Body of pancreas (tissue), 4 donors: ENCODE measurements at regions not wholly inside any gene's neighbourhood (a gene's known extent, or its start where the extent isn't known, plus 50 kb on each side); places are given as distances from the start of the nearest gene placed in this dataset.

Experiments
- ATAC-seq: fragments of 150-250 bp; one replicate; pipeline ENCODE4 v1.9.1; 2016
- DNase-seq, 4 donors: peaks; one replicate each; pipeline ENCODE4 v3.0.0-alpha.2; 2019
- H3K27ac ChIP-seq, 4 donors: fragments of 200-600 bp; sonication (generic); 1 replicate in 3 of 4; 2 replicates in 1 of 4; pipeline versions ENCODE4 v1.5.1 to v1.6.1; 2016 to 2019; ENCODE audit warnings: mild to moderate bottlenecking in 1 of 4, mixed read lengths in 1 of 4, moderate library complexity in 1 of 4
- H3K27me3 ChIP-seq, 2 donors: fragments of 200-600 bp; sonication (generic); one replicate each; pipeline ENCODE4 v1.6.0; 2016; ENCODE audit warnings: mild to moderate bottlenecking in 1 of 2
- H3K36me3 ChIP-seq, 2 donors: fragments of 200-600 bp; sonication (generic); replicated peaks in 1 of 2; 2 replicates each; pipeline ENCODE4 v1.5.1; 2016; ENCODE audit warnings: low read depth in 2 of 2; ENCODE audit not compliant: insufficient read depth in 1 of 2
- H3K4me1 ChIP-seq: fragments of 200-600 bp; sonication (generic); one replicate; pipeline ENCODE4 v1.6.0; 2016
- H3K4me3 ChIP-seq, 2 donors: fragments of 200-600 bp; sonication (generic); 1 replicate in 1 of 2; 2 replicates in 1 of 2; pipeline ENCODE4 v1.5.1; 2016 to 2019
- H3K9me3 ChIP-seq, 3 donors: fragments of 200-600 bp; sonication (generic); 1 replicate in 2 of 3; 2 replicates in 1 of 3; pipeline ENCODE4 v1.5.1; 2016
- POLR2A ChIP-seq, 3 donors: fragments of 450-650 bp; IDR thresholded peaks; one replicate each; pipeline ENCODE4 v1.6.1; 2016; ENCODE audit warnings: antibody characterized with exemption in 3 of 3, mild to moderate bottlenecking in 2 of 3
- WGBS, 2 donors: methylation state at CpG; one replicate each; pipeline ENCODE4 v1.1.5; 2017; 5-methylcytosine and 5-hydroxymethylcytosine counted together
- intact Hi-C: fragments of 100-400 bp; cut with DNase I; formaldehyde crosslinking; loops from one replicate; pipeline ENCODE4 v1.15.1; 2023
- TF ChIP-seq, protein P1 (sequence below), 7 experiments: fragments of 450-650 bp in 4 of 7; fragments of 200-600 bp in 3 of 7; sonication (generic) in 3 of 7; IDR thresholded peaks; one replicate each; pipeline ENCODE4 v1.5.1; 2016 to 2019; ENCODE audit warnings: antibody characterized with exemption in 7 of 7

DNA sequence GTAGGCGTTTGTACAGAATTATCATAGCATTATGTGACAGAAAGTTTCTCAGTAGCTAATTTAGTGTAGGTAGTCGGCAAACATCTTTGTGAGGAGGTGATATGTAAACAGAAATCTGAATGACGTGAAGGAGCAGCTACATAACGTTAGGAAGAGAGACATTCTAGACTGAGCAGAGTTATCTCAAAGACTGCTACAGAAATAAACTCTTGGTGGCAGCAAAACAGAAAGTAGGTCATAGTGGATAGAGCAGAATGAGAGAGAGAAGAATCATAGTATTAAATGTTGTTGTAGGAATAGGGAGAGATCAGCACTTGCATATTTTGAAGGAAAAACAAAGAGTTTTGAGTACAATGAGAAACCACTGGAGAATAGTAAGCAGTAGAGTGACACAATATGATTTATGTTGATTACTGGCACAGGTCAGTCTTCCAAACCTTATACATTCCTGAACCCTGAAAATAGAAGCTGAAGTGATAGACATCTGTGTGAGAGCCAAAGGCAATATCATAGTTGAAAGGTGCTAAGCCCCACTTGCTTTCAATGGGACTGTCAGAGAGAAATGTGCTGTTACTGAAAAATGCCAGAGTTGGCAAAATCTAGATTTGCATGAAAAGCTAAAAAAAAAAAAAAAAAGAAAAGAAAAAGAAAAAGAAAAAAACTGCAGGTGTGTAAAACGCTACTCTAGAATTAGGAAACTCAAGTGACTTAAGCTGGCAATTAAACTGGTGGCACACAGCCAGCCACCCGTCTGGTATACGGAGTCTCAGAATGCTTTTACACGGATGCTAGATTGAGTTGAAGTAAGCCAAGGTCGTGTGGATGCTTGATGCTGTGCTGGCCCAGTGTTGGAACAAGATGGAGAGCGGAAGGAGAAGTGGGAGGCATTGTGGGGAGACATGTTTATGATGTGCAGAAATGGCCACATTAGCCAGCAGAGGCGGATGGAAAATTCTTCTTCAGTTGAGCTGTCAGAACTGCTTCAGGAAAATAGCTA, 750.2 kb upstream of the HS3ST1 start:
- WGBS, 2 donors, result 40% methylated on average over 11 of the region's 11 CpGs
- ATAC-seq, result no peak

DNA sequence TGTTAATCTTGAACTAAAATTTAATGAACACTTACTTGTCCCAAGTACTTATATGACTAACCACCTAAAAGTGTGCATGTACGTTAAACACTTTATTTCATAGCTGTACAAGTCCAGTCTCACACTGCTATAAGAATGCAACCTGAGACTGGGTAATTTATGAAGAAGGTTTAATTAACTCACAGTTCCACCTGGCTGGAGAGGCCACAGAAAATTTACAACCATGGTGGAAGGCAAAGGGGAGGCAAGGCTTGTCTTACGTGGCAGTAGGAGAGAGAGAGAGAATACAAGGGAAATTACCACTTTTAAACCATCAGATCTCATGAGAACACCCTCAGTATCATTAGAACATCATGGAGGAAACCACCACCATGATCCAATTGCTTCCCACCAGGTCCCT, 748.7 kb upstream of the HS3ST1 start:
- Histone ChIP-seq H3K36me3 (no peaks in the 10 kb centered on the region), H3K4me3 (no peak overlapping the region), H3K27me3 (no peaks in the 10 kb centered on the region), H3K9me3 (no peaks in the 10 kb centered on the region), H3K27ac (no peak overlapping the region), H3K4me1 (no peaks in the 10 kb centered on the region)
- DNase-seq (no peak), ATAC-seq (no peak)
- intact Hi-C loops, result no loop called here
- no peak for TF ChIP-seq POLR2A (IDR thresholded peaks at IDR 0.05)
- TF ChIP-seq, protein P1, sequence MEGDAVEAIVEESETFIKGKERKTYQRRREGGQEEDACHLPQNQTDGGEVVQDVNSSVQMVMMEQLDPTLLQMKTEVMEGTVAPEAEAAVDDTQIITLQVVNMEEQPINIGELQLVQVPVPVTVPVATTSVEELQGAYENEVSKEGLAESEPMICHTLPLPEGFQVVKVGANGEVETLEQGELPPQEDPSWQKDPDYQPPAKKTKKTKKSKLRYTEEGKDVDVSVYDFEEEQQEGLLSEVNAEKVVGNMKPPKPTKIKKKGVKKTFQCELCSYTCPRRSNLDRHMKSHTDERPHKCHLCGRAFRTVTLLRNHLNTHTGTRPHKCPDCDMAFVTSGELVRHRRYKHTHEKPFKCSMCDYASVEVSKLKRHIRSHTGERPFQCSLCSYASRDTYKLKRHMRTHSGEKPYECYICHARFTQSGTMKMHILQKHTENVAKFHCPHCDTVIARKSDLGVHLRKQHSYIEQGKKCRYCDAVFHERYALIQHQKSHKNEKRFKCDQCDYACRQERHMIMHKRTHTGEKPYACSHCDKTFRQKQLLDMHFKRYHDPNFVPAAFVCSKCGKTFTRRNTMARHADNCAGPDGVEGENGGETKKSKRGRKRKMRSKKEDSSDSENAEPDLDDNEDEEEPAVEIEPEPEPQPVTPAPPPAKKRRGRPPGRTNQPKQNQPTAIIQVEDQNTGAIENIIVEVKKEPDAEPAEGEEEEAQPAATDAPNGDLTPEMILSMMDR (IDR thresholded peaks at IDR 0.05), result no peak
- 66 to 74% methylated on average over 2 of the region's 2 CpGs for WGBS, 2 donors

More for the DNA sequence above, 750.2 kb upstream of the HS3ST1 start:
- no peak for TF ChIP-seq POLR2A (IDR thresholded peaks at IDR 0.05)
- intact Hi-C loops, result no loop called here
- Histone ChIP-seq H3K4me3 (no peak overlapping the region), H3K27me3 (no peaks in the 10 kb centered on the region), H3K27ac (no peak overlapping the region), H3K36me3 (no peaks in the 10 kb centered on the region), H3K9me3 (no peaks in the 10 kb centered on the region), H3K4me1 (no peaks in the 10 kb centered on the region)
- peak in 1 of 4 donors; percentile 6 for DNase-seq

DNA sequence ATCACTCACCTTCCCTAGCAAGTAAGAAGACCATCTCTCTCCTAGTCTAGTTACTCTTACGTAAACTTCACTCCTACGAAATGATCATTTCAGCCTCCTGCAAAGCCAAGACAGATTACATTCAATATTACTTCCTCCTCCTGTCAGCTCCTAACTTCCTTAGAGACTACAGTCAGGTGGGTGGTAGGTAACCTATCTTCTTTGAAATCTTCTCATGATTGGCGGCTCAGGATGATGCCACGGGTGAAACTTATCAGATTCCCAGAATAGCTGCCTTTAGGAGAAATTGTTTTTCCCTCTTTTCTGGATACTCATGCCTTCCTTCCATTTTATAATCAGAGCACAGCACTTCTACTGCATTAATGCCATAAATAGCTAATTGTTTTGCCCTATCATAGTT, 744.8 kb upstream of the HS3ST1 start:
- H3K9me3 ChIP-seq, result no peaks in the 10 kb centered on the region
- no peak overlapping the region for H3K27ac ChIP-seq
- WGBS, 2 donors, result 63 to 68% methylated on average over 4 of the region's 4 CpGs
- ATAC-seq, result no peak
- no peaks in the 10 kb centered on the region for H3K4me1 ChIP-seq
- no peaks in the 10 kb centered on the region for H3K27me3 ChIP-seq
- intact Hi-C loops, result no loop called here
- H3K36me3 ChIP-seq, result no peaks in the 10 kb centered on the region
- no peak overlapping the region for H3K4me3 ChIP-seq
- TF ChIP-seq POLR2A (IDR thresholded peaks at IDR 0.05), result no peak
- TF ChIP-seq, protein P1 (IDR thresholded peaks at IDR 0.05), result no peak
- no peak for DNase-seq

DNA sequence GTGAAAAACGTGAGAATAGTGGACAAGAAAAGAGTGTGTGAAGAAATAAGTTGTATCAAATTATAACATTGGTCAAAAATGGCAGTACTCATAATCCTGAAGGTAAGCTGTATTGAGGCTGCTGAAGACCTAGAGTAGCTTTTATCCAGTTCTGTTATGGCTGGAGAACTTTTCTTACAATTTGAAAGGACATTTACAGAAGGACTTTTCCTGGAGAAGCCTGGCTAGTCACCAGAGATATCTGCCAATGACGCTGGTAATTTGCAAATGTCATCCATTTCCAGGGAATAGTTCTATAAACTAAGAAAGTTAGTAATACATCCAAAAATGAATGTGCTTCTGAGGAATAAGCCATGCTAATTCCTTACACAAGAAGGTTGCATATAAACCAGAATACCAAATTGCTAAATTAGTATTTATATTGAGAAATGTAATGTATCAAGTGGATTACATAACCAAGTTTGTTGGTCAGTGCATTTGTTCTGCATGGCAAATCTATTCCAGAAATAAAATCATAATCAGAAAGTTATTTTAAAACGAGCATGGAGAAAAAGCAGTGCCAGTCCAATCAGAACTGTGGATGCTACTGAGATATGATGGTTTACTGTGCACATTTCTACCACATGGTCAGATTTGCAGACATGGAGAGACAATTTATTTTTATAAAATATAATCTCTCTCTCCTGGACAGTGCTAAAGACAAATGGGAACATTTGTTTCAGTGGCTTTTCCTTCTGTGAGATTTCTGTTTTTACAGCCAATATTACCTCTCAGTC, 743.7 kb upstream of the HS3ST1 start:
- intact Hi-C loops, result no loop called here
- WGBS, 2 donors, result 36 to 45% methylated on average over 3 of the region's 3 CpGs
- no peaks in the 10 kb centered on the region for H3K36me3 ChIP-seq
- DNase-seq (no peak), ATAC-seq (no peak)
- H3K9me3 ChIP-seq, result no peaks in the 10 kb centered on the region
- H3K4me3 ChIP-seq, result no peak overlapping the region
- TF ChIP-seq, protein P1 (IDR thresholded peaks at IDR 0.05), result no peak
- TF ChIP-seq POLR2A (IDR thresholded peaks at IDR 0.05), result no peak
- no peaks in the 10 kb centered on the region for H3K4me1 ChIP-seq
- H3K27me3 ChIP-seq, result no peaks in the 10 kb centered on the region
- no peak overlapping the region for H3K27ac ChIP-seq

DNA sequence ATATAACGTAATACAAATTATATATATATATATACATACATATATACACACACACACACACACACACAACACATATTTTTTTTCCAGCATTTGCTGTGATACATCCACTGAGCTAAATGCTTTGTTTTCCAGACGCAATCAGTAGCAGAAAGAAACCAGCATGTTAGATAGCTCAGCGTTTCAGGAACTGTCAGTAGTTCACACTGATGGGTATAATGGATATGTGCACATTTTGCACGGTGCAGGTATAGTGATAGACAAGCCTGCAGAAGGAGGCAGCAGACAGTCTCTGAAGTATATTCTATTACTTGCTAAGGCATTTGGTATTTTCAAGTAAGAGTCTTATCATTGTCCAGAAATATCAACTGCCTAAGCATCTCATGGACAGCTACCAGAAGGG, 741.6 kb upstream of the HS3ST1 start:
- H3K4me1 ChIP-seq, result no peaks in the 10 kb centered on the region
- no peaks in the 10 kb centered on the region for H3K27me3 ChIP-seq
- ATAC-seq (no peak), DNase-seq (no peak)
- H3K27ac ChIP-seq, result no peak overlapping the region
- intact Hi-C loops, result no loop called here
- no peaks in the 10 kb centered on the region for H3K36me3 ChIP-seq
- H3K9me3 ChIP-seq, result no peaks in the 10 kb centered on the region
- H3K4me3 ChIP-seq, result no peak overlapping the region
- TF ChIP-seq, protein P1 (IDR thresholded peaks at IDR 0.05), result no peak
- no peak for TF ChIP-seq POLR2A (IDR thresholded peaks at IDR 0.05)
- WGBS, 2 donors, result 58 to 69% methylated on average over 4 of the region's 4 CpGs
